ENCODE measurements at regions not wholly inside any gene's neighbourhood (a gene's known extent, or its start where the extent isn't known, plus 50 kb on each side); places are given as distances from the start of the nearest gene placed in this dataset.
"Not testable (repeated sequence)": the region's sequence is repeated elsewhere in the genome, so short reads cannot be mapped to it uniquely, and the experiment has no call there.

DNA sequence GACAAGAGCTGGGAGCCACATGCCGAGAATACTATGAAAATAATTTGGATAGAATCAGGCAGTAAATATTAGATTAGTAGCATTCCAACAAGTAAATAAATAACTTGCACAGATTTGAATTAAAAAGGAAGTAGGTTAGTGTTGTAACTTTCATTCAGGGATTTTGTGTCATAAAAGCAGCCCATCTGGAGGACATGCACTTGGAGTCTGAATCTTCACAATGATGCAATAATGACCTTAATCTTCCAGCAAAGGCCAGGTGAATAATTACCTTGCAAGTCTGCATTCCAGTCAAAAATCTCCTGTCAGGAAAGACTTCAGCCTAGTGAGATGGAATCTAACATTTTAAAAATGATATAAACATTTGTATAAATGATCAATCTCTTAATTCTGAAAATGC is 518.1 kb downstream of the KCNJ2 start:
- no peak for DNase-seq (ENCODE audit: low read depth)

DNA sequence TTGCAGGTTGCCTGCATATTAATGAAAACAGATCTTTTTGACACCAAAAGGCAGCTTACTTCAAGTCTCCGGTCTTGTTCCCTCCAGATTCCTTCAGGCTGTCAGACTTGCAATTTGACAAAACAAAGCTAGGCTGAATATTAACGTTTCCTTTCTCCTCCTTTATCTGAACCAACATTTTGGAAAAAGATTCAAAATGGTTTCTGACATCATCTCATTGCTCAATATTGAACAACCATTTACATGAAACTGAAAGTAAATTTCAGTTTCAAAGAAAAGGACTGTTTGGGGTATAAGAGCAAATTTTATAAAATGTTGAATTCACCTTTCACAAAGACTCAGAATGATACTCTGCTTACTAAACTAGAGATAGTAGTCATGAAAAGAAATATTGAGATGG is 521.8 kb downstream of the KCNJ2 start:
- no peak for DNase-seq (ENCODE audit: low read depth)

DNA sequence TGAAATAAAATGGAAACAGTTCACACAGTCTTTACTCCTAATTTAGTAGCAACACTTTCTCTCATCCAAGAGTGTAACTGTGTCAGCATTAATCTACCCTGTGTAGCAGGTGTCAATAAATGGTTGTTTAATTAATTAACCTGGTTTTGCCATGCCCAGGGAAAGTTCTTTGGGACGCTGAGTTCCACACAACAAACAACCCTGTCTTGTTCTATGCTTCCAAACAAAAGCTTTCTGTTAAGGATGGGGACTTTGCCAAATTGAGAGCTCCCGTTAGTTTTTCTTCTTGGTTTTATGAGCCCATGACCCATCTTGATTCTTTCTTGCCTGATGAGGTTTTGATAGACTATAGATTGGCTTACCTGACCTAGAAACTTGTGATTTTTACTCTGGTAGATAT is 530.1 kb downstream of the KCNJ2 start:
- no peak for DNase-seq (ENCODE audit: low read depth)

DNA sequence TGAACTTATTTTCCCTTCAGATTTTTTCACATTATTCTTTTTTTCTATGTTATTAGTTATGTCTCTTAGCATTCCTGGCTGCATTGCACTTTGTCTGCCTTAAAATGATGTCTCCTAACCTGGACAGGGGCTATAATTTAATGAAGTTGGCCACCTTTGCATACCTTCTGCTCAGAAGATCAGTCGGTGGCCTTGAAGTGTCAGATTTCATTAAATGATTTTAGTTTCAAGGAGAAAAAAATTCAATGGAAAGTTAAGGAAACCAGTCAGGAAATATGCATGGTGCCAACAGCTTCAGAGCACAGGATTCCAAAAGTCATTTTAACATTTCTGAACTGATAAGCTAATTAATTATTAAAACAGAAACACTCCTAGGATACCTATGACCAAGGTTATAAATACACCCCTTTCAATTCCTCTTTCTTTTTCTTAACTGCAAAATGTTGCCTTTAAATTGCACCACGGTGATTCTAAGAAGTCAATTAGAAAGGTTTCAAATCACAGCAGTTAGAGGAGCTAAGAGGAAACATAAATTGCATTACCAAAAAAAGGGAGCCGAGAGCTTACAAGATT is 533.4 kb downstream of the KCNJ2 start:
- no peak for DNase-seq (ENCODE audit: low read depth)

DNA sequence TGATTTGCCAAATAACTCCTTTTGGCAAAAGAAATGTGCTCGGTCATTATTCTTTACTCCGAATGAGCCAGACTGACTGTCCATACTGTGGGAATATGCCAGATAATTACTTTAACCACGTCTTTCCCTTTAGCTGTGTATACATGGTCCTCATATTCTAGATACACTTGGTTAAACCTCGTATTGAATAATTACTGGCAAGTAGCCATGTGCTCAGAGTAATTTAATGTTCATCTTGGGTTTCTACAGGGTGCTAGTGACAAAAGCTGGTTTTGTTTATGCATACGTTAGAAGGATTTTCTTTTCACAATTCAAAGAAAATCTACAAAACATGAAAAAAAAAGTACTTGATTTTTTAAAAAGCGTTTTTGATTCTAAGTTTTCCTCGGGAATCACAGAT is 540.3 kb downstream of the KCNJ2 start:
- DNase-seq (ENCODE audit: low read depth): no peak

DNA sequence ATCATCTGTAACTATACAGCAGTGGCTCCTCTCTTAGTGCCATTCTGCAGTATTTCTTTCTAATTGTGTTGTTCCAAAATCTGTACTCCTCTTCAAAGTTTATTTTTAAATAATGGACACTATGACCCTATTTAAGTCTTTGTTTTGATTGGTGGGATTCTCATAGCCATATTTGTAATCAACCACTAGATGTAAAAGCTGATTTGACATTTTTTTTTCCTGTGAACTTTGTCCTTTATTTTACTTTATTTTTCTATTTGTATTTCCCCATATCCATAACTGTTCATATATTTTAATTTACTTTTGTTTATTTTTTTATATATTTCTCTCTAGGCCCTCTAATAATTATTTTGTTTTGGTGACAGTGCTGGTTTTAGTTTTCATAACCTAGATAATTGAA is 544.4 kb downstream of the KCNJ2 start:
- no peak for DNase-seq (ENCODE audit: low read depth)

DNA sequence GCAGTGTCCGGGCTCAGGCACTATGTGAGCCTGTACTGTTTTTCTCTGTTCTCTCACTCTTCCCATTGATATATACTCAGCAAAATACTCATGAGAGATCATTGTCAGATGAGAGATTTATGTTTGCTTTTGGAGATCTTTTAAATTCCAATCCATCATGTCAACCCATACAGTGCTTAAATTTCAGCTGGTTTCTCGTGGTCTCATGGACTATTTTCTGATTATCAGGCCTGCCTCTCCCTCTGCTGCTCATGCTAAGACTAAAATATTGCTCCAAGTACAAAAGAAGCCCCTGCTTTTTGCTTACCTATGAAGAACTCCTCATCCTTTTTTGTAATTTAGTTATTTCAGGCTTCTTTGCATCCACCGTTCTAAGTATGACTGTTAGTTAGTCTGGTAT is 547.2 kb downstream of the KCNJ2 start:
- no peak for DNase-seq (ENCODE audit: low read depth)

DNA sequence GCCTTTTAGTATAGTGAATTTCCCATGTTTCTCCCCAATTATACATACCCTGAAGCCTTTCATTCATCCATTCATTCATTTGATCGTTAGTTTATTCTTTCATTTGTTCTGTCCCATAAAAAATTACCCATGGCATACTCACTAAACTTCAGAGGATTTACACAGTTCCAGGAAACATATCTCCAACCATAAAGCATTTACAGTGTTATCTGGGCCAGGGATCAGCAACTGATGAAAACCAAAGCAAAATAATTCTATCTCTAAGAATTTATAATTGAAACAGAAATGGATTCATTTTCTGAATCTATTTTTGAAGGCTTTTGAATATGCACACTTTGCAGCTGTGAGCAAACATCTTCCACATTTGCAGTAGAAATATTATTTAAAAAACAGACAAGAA is 547.7 kb downstream of the KCNJ2 start:
- DNase-seq (ENCODE audit: low read depth): no peak

DNA sequence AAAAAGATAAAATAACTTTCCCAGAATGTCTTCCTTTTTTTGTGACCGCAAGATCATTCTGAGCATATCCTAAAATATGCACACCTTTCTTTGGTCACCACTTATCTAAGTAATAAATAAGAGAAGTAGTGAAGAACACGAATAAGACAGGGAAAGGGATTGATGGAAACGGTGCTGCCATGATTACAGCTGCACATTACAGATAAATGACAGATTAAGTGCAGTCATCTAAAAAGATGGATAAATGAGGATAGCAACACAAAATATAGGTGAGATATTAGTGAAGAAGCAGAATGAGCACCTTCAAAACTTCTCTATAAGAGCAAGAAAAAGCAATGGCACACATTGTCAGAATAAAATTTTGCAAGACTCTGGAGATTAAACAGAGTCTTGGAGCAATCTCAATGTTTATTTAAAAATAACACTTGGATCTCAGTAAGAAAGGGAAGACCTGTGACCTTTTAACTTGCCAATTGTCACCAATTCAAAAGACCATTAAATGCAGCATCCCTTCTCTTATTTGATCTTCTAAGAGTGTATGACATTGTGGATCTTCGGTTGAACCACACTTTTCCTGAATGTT is 567.1 kb downstream of the KCNJ2 start:
- DNase-seq (ENCODE audit: low read depth): no peak

DNA sequence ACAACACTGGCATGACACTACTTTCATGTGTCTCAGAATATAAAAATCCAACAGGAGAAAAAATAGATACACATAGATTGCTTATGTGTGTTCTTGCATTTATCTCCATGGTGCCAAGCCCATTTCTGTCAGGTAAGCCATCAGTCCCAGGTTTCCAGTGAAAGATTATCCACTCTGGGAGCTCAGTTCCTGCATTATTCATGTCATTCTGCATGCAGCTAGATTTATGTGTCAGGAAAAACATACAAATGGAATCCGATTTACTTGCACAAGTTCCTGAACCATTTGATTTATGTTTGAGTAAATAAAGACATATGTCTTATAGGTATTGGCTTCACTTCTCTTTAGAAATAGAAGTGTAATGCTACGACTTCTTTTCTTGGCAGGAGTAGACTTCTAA is 569.7 kb downstream of the KCNJ2 start:
- DNase-seq (ENCODE audit: low read depth): no peak

DNA sequence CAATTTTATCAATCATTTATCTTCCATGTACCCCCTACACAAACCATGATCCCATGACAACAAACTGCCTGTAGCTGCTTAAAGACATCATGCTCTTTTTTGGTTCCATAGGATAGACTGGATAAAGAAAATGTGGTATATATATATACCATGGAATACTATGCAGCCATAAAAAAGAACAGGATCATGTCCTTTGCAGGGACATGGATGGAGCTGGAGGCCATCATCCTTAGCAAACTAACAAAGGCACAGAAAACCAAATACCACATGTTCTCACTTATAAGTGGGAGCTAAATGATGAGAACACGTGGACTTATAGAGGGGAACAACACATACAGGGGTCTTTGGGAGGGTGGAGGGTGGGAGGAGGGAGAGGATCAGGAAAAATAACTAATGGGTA is 577.2 kb downstream of the KCNJ2 start:
- not testable (repeated sequence) for DNase-seq (ENCODE audit: low read depth)

DNA sequence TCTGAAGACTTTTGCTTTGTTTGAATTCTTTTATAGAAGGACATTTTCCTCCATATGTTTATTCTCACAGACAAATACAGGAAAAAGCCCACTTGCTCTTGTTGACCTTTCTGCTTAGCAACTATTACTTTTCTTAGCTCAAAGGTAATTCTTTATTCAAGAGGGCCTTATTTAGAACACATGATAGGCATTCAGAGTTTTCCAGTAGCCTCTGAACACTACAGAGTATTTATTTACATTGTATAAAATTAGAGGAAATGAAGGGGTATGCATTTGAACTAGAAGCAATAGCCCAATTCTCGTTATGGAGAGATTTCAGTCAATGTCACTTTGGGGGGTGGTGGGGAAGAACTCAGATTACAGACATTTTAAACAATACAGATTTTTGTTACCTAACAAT is 581.7 kb downstream of the KCNJ2 start:
- no peak for DNase-seq (ENCODE audit: low read depth)

DNA sequence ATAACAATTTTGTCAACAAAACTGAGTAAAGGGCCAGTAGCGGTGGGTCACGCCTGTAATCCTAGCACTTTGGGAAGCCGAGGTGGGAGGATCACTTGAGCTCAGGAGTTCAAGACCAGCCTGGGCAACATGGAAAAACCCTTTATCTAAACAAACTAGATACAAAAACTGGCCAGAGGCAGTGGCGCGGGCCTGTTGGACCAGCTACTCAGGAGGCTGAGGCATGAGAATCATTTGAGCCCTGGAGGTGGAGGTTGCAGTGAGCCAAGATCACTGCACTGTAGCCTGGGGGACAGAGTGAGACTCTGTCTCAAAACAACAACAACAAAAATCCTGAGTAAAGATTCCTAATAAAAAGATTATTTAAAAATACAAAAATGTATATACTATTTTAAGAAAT is 583.1 kb downstream of the KCNJ2 start:
- not testable (repeated sequence) for DNase-seq (ENCODE audit: low read depth)

DNA sequence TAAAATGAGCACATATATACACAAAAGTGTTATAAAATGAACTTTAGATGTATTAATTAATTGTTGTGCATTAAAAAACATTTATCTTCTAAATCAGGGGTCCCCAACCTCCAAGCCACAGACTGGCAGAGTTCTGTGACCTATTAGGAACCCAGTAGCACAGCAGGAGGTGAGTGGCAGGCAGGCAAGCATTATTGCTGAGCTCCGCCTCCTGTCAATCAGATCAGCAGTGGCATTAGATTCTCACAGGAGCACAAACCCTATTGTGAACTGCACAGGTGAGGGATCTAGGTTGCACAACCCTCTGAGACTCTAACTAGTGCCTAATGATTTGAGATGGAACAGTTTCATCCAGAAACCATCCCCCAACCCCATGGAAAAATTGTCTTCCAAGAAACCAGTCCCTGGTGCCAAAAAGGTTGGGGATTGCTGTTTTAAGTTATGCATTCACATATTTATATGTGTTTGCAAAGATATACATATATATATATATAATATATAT is 583.7 kb downstream of the KCNJ2 start:
- DNase-seq (ENCODE audit: low read depth): no peak

DNA sequence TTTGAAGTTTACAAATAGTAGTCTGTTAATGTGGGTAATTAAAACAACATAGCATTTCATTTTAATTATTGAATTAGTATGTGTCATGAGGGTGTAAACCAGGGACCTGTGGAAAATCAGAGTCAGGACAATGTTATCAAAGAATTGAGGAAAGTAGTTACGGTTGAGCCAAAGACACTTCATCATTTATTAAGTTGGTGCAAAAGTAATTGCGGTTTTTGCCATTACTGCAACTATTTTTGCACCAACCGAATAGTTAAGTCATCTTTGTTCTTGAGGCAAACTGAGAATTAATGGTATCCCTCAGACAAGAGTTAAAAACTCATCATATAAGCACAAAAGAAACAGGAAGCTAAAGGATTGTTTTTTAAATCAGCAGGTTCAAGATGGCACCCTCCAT is 593.7 kb downstream of the KCNJ2 start:
- no peak for DNase-seq (ENCODE audit: low read depth)

DNA sequence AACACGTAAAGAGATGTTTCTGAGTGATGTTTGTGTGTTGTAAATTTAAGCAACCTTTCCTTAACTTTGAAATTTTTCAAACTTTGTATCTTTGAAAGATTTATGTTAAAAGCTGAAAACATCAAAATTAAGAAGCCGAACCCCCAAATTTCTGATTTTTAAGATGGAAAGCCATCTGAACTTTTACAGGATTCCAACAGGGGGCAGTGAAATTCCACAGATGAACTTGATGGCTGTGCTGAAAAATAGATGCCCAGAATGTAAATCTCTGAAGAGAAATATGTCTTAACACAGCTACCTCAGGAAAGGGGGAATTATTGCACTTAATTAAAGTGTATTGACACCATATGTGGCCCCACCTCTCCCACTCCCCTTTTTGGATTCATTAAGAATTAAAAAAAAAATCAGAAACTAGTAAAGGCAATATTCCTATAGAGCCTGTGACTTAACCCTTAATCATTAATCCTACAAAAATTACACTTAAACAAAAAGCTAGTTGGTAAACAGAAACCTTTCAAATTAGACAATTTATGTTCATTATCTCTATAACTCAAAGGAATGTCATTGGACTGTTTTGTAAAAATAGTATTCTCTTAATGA is 597.9 kb downstream of the KCNJ2 start:
- DNase-seq (ENCODE audit: low read depth): peak; percentile 50

DNA sequence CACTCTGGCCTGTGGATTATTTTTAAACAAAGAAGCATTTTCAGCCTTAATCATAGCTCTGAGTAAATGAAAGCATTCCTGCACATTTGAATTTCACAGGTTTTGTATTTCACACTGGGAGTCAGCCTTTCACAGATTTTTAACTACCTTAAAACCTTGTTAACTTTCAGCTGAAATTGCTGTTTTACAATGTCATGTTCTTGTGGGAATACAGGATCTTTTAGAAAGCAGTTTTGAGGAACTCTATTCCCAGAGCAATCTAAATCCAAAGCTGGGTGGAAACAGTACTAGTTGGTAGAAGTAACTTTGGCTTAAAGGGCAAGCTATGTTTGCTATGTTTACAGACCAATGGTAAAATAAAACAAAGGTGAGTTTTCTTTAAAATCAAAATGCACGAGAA is 600.6 kb downstream of the KCNJ2 start:
- DNase-seq (ENCODE audit: low read depth): no peak

DNA sequence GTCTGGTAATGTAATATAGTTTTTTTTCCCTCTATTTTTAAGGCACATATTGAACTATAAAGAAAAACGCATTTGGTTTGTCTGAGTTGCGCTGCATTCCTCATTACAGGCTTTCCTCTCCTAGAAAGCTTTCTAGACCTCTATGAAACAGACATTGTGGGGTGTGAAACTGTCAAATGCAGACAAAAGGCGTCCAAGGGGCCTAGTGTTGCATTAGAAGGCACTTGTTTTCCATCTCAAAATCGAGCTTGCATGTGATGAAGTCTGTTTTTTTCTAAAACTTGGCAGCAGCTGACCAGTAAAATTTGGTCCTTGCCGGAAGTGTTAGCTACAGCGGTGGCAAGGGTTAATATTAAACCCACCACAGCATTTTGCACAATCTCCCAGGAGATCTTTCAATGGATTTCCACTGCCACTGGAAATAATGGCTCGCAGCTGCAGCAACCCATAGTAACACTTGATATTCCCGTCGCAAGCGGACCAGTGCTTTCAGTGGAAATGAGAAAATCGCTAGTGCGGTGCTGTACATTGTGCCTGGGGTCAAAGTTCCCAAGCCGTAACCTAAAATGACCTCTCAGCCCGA is 602.6 kb downstream of the KCNJ2 start:
- no peak for DNase-seq (ENCODE audit: low read depth)

DNA sequence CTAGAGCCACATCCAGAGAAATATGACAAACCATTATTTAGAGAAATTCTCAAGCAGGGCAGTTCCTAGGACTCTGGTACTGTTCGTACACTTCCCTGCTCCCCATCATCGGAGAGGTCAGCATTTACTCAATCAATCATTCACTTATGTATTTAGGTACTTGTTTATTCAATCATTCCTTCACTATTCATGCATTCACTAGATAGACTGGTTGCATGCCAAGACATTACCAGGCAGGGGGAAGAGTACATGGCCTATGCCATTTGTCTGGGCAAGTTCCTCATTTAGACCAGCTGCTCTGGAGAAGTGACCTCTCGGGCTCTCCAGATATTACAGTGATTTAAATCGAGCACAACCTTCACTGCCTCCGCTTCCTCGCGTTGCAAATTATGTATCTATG is 603.4 kb downstream of the KCNJ2 start:
- DNase-seq (ENCODE audit: low read depth): no peak

DNA sequence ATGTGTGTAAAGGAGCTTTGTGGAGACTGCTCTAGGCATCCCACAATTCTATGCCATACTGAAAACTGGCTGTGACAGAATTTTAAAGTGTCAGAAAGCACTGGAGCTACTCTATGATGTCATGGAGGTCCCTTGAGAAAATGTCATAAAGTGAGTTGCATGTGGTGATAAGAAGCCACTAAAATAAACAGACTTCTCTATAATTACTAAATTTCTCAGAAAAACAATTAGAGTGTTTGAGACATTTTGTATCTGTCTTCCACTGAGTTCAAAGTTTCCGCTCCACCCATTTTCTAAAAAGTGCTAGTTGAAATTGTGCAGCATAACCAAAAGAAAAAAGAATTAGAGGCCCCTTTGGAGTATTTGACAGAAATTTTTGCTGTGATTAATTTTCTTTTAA is 603.9 kb downstream of the KCNJ2 start:
- DNase-seq (ENCODE audit: low read depth): no peak

DNA sequence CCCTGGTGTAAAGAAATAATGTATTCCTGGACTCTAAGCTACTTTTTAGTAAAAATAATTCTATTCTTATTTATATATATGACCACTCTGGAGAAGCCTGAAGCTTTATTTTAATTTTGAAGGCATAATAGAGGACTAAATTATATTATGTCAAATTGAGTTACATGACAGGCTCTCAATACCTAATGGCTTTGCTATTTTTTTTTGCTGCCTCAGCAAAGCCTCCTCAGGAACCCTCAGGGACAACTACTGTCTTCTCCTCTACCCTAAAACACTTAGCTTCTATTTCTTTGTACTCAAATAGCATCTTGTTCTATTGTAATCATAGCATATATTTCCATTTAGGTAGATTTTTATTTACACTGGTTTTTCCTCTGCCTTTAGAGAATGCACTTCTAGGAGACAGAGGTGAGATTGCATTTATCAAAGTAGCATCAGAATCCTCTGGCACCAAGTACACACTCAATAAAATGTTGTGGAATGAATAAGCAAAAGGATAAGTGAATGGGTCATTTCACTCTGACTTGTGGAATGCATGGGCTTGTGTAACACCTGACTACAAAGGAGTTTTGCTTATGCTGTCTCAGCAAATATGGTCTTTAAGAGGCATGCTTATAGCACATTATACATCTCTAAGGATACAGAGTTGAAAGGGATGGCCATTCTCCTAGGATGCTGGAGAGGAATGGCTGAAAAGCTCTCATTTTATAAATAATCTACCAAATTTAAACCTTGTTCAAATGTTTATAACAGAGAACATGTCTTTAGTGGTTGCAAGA is 605.2 kb downstream of the KCNJ2 start:
- DNase-seq (ENCODE audit: low read depth): no peak

DNA sequence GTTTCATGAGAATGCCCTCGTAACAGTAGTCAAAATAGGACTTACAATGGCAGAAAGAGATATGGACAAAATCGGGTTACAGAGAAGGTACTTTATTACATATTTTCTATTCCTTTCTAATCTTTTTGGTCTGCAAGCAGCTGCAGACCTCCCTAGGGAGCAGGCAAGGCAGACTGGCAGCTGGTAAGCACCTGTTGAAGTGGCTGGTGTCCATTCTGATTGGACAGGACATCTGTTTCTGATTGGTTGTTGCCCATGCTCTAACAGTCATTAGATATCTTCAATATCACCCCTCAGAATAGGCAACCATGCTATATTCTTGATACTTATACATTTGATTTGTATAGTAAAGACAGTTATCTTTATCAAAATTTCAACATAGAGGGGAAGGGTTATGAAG is 606.3 kb downstream of the KCNJ2 start:
- DNase-seq (ENCODE audit: low read depth): peak; percentile 87
